GM23338 (cell line): ENCODE measurements at regions not wholly inside any gene's neighbourhood (a gene's known extent, or its start where the extent isn't known, plus 50 kb on each side); places are given as distances from the start of the nearest gene placed in this dataset.

Source experiments
- CREB1 ChIP-seq: fragments of 250-450 bp; sonication (Bioruptor Pico); IDR thresholded peaks from 2 replicates; pipeline ENCODE4 v1.5.0; 2020; ENCODE audit warnings: low read depth, mild to moderate bottlenecking, moderate library complexity
- CTCF ChIP-seq, 2 experiments: fragments of 200-600 bp in 1 of 2; sonication (generic) in 1 of 2; conservative IDR thresholded peaks; 2 replicates each; pipeline versions ENCODE4 v1.5.1 to v1.6.1; 2016 to 2017; ENCODE audit warnings: antibody characterized with exemption in 2 of 2, low read depth in 2 of 2, mild to moderate bottlenecking in 2 of 2, moderate library complexity in 1 of 2
- ETS1 ChIP-seq: IDR thresholded peaks from 2 replicates; pipeline ENCODE4 v1.6.1; 2016; ENCODE audit warnings: antibody characterized with exemption
- EZH2 ChIP-seq: fragments of 200-600 bp; sonication (generic); IDR thresholded peaks from one replicate; pipeline ENCODE4 v1.8.0; 2017; ENCODE audit warnings: antibody characterized with exemption, mild to moderate bottlenecking, low read depth; ENCODE audit not compliant: unreplicated experiment
- EZH2phosphoT487 ChIP-seq: fragments of 200-600 bp; sonication (generic); IDR thresholded peaks from one replicate; pipeline ENCODE4 v1.8.1; 2018; ENCODE audit warnings: antibody characterized with exemption; ENCODE audit not compliant: unreplicated experiment
- POLR2AphosphoS5 ChIP-seq: IDR thresholded peaks from 2 replicates; pipeline ENCODE4 v1.6.1; 2016; ENCODE audit warnings: antibody characterized with exemption, low read depth

GRCh38 chr6:85997206-85997605, 354.5 kb upstream of the SYNCRIP start:
- no peak for TF ChIP-seq CTCF (conservative IDR thresholded peaks at IDR 0.05; ENCODE audit: low read depth in 2 of 2)
- no peak for TF ChIP-seq EZH2
- TF ChIP-seq POLR2AphosphoS5: no peak
- no peak for TF ChIP-seq EZH2phosphoT487
- TF ChIP-seq ETS1: no peak
- TF ChIP-seq CREB1: no peak
